ENCODE measurements at regions not wholly inside any gene's neighbourhood (a gene's known extent, or its start where the extent isn't known, plus 50 kb on each side); places are given as distances from the start of the nearest gene placed in this dataset.

GRCh38 chr5:110194191-110194590 lies 504.5 kb downstream of the MAN2A1 start:
- TF ChIP-seq CTCF (IDR thresholded peaks at IDR 0.05) (no peak), MAX (IDR thresholded peaks at IDR 0.05) (no peak), NFE2L2 (conservative IDR thresholded peaks at IDR 0.05; ENCODE audit: low read length) (no peak), EP300 (IDR thresholded peaks at IDR 0.05) (no peak), KDM1A (IDR thresholded peaks at IDR 0.05; ENCODE audit: low read depth) (no peak), REST (IDR thresholded peaks at IDR 0.05) (no peak), POLR2A (IDR thresholded peaks at IDR 0.05; ENCODE audit: low read length) (no peak), RAD21 (conservative IDR thresholded peaks at IDR 0.05 in 1 of 2, IDR thresholded peaks at IDR 0.05 in 1 of 2) (no peak), JUN (IDR thresholded peaks at IDR 0.05) (no peak), RFX5 (IDR thresholded peaks at IDR 0.05) (no peak), JUNB (IDR thresholded peaks at IDR 0.05) (no peak), POLR2AphosphoS2 (conservative IDR thresholded peaks at IDR 0.05; ENCODE audit: low read length) (no peak), ESRRA (IDR thresholded peaks at IDR 0.05; ENCODE audit: borderline replicate concordance, low read length) (no peak)
